OCI-LY7 (cell line): ENCODE measurements at regions not wholly inside any gene's neighbourhood (a gene's known extent, or its start where the extent isn't known, plus 50 kb on each side); places are given as distances from the start of the nearest gene placed in this dataset.

Experiments
- CTCF ChIP-seq: fragments of 200-600 bp; sonication (generic); conservative IDR thresholded peaks from 2 replicates; pipeline ENCODE4 v1.5.1; 2014; ENCODE audit warnings: mild to moderate bottlenecking, antibody characterized with exemption, low read length, moderate library complexity, mixed read lengths
- EZH2phosphoT487 ChIP-seq: fragments of 200-600 bp; sonication (generic); IDR thresholded peaks from 2 replicates; pipeline ENCODE4 v1.6.1; 2018; ENCODE audit warnings: low read depth, borderline replicate concordance, mild to moderate bottlenecking, mixed run types, antibody characterized with exemption, low read length, moderate library complexity, mixed read lengths

DNA sequence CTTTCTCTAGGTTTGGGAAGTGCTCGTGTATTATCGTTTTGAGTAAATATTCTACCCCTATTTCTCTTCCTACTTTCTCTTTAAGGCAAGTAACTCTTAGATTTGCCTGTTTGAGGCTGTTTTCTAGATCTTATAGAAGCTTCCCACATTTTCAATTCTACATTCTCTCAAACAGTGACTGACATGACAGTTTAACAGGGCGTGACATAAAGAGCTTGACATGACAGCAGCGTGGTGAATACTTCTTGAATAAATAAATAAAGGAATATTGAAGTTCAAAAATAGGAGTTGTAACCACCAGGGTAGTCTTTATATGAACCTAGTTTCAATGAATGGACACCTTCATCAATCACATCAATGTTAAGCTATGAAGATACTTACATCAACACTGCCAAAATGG is 162.0 kb downstream of the TRAM1L1 start:
- TF ChIP-seq CTCF (no peak), EZH2phosphoT487 (no peak)
